ENCODE measurements at regions not wholly inside any gene's neighbourhood (a gene's known extent, or its start where the extent isn't known, plus 50 kb on each side); places are given as distances from the start of the nearest gene placed in this dataset.

DNA sequence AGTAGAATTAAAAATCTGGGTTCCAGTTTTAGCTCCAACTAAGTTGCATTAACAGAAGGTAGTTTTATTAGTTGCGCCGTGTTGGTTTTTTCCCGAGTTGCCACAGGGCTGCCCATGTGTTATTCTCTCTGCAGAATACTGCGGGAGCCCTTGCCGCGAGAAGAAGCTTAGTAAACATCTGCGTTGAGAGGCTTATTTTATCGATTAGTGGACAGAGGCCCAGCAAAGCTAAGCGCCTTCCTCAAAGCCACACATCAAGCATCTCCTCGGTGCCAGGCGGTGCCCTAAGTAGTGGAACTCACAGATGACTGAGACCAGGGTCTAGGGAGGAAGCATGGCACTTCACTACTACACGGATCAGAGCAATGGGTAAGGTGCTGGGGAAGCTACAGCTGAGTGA is 212.3 kb upstream of the IRX5 start:
- no peak overlapping the region for H3K27ac ChIP-seq
- H3K27me3 ChIP-seq: no peaks in the 10 kb centered on the region
- no peaks in the 10 kb centered on the region for H3K9me3 ChIP-seq
- no peaks in the 10 kb centered on the region for H3K36me3 ChIP-seq
- DNase-seq: no peak
- no peaks in the 10 kb centered on the region for H3K4me1 ChIP-seq (ENCODE audit: insufficient read depth)
- no peak overlapping the region for H3K4me3 ChIP-seq
- intact Hi-C loops (cut with DNase I): no loop called here
- 88 to 91% (median 89%) methylated on average over 12 of the region's 12 CpGs for WGBS, 3 donors
- TF ChIP-seq EP300 (IDR thresholded peaks at IDR 0.05): no peak

DNA sequence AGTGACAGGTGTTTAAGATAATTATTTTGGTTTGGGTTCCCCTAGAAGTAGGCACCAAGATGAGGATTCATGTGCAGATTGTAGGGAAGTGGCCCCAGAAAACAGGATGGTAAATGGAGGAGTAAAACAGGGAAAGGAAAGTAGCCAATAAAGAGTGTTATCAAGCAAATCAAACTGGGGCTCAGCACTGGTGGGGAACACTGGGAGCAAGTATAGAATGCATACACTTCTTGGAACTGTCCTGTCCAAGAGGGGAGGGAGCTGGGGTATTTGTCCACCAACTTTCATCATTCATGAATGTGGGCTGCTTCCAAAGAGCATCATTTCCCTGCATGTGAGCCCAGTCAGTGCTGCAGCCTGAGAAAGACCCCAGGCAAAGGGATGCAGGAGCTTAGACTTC is 215.7 kb upstream of the IRX5 start:
- intact Hi-C loops (cut with DNase I): no loop called here
- no peaks in the 10 kb centered on the region for H3K9me3 ChIP-seq
- H3K36me3 ChIP-seq: no peaks in the 10 kb centered on the region
- H3K27ac ChIP-seq: no peak overlapping the region
- no peaks in the 10 kb centered on the region for H3K27me3 ChIP-seq
- H3K4me1 ChIP-seq (ENCODE audit: insufficient read depth): no peaks in the 10 kb centered on the region
- TF ChIP-seq, protein P1, sequence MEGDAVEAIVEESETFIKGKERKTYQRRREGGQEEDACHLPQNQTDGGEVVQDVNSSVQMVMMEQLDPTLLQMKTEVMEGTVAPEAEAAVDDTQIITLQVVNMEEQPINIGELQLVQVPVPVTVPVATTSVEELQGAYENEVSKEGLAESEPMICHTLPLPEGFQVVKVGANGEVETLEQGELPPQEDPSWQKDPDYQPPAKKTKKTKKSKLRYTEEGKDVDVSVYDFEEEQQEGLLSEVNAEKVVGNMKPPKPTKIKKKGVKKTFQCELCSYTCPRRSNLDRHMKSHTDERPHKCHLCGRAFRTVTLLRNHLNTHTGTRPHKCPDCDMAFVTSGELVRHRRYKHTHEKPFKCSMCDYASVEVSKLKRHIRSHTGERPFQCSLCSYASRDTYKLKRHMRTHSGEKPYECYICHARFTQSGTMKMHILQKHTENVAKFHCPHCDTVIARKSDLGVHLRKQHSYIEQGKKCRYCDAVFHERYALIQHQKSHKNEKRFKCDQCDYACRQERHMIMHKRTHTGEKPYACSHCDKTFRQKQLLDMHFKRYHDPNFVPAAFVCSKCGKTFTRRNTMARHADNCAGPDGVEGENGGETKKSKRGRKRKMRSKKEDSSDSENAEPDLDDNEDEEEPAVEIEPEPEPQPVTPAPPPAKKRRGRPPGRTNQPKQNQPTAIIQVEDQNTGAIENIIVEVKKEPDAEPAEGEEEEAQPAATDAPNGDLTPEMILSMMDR (IDR thresholded peaks at IDR 0.05): no peak
- TF ChIP-seq EP300 (IDR thresholded peaks at IDR 0.05): no peak
- no peak for TF ChIP-seq POLR2A (IDR thresholded peaks at IDR 0.05)
- DNase-seq: no peak
- H3K4me3 ChIP-seq: no peak overlapping the region

DNA sequence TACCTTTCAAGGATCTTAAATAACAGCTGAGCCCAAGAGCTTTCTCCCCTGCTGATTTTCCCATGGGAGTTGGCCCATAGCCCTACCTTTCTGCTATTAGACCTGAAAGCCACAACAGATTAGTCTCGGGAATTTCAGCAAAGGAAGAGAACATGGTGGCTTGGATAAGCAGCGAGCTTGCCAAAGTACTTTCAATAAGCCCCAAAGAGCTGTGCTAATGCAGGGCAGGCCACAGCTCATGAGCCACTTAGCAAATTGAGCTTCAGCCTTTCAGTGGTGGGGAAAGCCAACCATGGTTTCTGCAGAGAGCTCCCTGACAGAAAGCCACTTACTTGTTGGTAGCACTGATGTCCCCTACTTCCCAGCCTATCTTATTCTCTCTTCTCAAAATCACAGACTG is 217.8 kb upstream of the IRX5 start:
- intact Hi-C loops (cut with DNase I): no loop called here

DNA sequence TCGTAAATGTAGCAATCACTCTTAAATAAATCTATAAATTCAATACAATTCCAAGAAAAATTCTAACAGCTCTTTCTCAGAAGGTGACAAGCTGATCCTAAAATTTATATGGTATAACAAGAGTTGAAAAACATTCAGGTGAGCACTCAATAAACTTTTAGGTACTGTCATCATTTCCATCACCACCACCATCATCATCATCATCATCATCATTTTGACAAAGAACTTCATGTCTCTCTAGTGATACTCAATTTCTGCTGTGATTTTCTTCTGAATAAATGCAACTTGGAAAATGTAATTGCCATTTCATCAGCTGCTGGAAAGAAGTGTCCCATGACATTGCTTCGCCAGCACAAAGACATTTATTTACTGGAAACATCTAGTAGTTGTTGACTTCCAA is 222.9 kb upstream of the IRX5 start:
- WGBS, 3 donors: 87 to 91% (median 89%) methylated on average over 2 of the region's 2 CpGs

More for the DNA sequence above, 217.8 kb upstream of the IRX5 start:
- H3K4me3 ChIP-seq: no peak overlapping the region
- no peak for TF ChIP-seq POLR2A (IDR thresholded peaks at IDR 0.05)
- no peaks in the 10 kb centered on the region for H3K9me3 ChIP-seq
- no peak for DNase-seq
- 85 to 91% (median 88%) methylated on average over 2 of the region's 2 CpGs for WGBS, 3 donors
- no peaks in the 10 kb centered on the region for H3K36me3 ChIP-seq
- H3K27me3 ChIP-seq: no peaks in the 10 kb centered on the region
- no peaks in the 10 kb centered on the region for H3K4me1 ChIP-seq (ENCODE audit: insufficient read depth)
- no peak overlapping the region for H3K27ac ChIP-seq

DNA sequence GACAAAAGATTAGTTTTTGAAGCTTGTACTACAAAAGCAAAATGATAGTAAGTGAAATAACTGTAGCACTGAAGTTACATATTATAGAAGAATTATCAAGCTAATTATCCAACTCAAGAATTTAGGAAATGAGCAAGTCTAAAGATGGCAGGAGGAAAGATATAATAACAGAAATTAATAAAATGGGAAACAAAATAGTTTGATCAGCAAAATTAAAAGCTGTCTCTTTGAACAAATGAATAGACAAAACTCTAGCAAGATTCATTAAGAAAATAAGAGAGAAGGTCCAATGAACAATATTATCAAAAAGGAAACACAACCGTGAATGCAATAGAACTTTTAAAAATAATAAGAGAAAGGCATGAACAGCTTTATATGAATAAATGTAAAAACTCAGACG is 224.3 kb upstream of the IRX5 start:
- Histone ChIP-seq H3K36me3 (no peaks in the 10 kb centered on the region), H3K27me3 (no peaks in the 10 kb centered on the region), H3K9me3 (no peaks in the 10 kb centered on the region), H3K4me1 (ENCODE audit: insufficient read depth) (no peaks in the 10 kb centered on the region), H3K27ac (no peak overlapping the region), H3K4me3 (no peak overlapping the region)
- intact Hi-C loops (cut with DNase I): no loop called here
- TF ChIP-seq EP300 (IDR thresholded peaks at IDR 0.05) (no peak), POLR2A (IDR thresholded peaks at IDR 0.05) (no peak)
- TF ChIP-seq, protein P1 (IDR thresholded peaks at IDR 0.05): no peak
- DNase-seq: no peak
- 76 to 77% (median 76%) methylated on average over 2 of the region's 2 CpGs for WGBS, 3 donors

More for the DNA sequence above, 222.9 kb upstream of the IRX5 start:
- DNase-seq: no peak
- no peaks in the 10 kb centered on the region for H3K9me3 ChIP-seq
- H3K36me3 ChIP-seq: no peaks in the 10 kb centered on the region
- H3K27ac ChIP-seq: no peak overlapping the region
- no peaks in the 10 kb centered on the region for H3K4me1 ChIP-seq (ENCODE audit: insufficient read depth)
- no peak overlapping the region for H3K4me3 ChIP-seq
- TF ChIP-seq, protein P1 (IDR thresholded peaks at IDR 0.05): no peak
- TF ChIP-seq EP300 (IDR thresholded peaks at IDR 0.05) (no peak), POLR2A (IDR thresholded peaks at IDR 0.05) (no peak)
- intact Hi-C loops (cut with DNase I): no loop called here
- no peaks in the 10 kb centered on the region for H3K27me3 ChIP-seq

DNA sequence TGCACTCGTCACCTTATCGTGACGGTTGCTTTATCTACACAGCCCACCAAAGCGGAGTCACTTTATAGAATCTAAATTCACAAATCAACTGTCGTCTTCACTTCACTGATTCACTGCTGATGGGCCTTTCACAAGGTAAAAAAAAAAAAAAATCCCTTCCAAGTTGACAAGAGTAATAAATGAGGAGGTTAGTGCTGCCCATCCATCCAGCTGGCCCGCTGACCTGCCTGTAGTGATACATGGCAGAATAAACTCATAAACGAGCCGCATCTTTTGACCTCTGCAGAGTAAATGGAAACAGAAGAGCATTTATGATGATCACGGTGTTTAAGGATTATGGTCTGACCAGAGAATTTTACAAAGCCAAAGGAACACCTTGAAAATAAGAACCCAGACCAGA is 227.3 kb upstream of the IRX5 start:
- TF ChIP-seq POLR2A (IDR thresholded peaks at IDR 0.05): no peak
- TF ChIP-seq EP300 (IDR thresholded peaks at IDR 0.05): no peak
- TF ChIP-seq, protein P1 (IDR thresholded peaks at IDR 0.05): no peak
- H3K4me3 ChIP-seq: no peak overlapping the region
- H3K27ac ChIP-seq: no peak overlapping the region
- intact Hi-C loops (cut with DNase I): no loop called here
- H3K36me3 ChIP-seq: no peaks in the 10 kb centered on the region
- no peak for DNase-seq
- no peaks in the 10 kb centered on the region for H3K4me1 ChIP-seq (ENCODE audit: insufficient read depth)
- no peaks in the 10 kb centered on the region for H3K27me3 ChIP-seq
- WGBS, 3 donors: 45 to 49% (median 46%) methylated on average over 9 of the region's 9 CpGs
- no peaks in the 10 kb centered on the region for H3K9me3 ChIP-seq

Measured in ovary (tissue), 7 donors.